Lower leg skin (tissue), 3 donors: ENCODE measurements at regions not wholly inside any gene's neighbourhood (a gene's known extent, or its start where the extent isn't known, plus 50 kb on each side); places are given as distances from the start of the nearest gene placed in this dataset.

ENCODE experiments used
- POLR2A ChIP-seq, 2 donors: fragments of 450-650 bp; IDR thresholded peaks; one replicate each; pipeline ENCODE4 v1.6.1; 2016 to 2017; ENCODE audit warnings: antibody characterized with exemption in 2 of 2, mild to moderate bottlenecking in 1 of 2, moderate library complexity in 1 of 2
- TF ChIP-seq, protein P1 (sequence below), 3 donors: fragments of 450-650 bp; IDR thresholded peaks; one replicate each; pipeline ENCODE4 v1.5.1; 2016; ENCODE audit warnings: antibody characterized with exemption in 3 of 3, mild to moderate bottlenecking in 3 of 3, moderate library complexity in 2 of 3

DNA sequence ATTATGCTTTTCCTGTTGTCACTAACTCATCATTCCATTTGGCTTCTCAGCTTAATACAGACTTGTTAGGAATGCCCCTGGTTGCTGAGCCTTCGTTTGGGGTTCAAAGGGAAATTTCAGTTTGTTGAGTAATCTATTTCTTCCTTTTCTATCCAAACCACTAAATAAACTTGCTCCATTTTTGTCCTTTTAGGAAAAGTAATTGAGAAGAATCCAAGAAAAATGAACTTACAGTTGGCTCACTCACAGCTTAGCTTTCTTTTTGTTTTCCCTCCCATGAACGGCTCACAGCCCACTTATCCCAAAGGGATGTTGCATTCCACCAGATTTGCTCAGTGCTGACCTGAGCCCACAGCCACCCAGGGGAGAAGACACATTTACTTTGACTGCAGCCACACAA, 73.9 kb downstream of the SOX11 start:
- no peak for TF ChIP-seq POLR2A (IDR thresholded peaks at IDR 0.05)
- TF ChIP-seq, protein P1, sequence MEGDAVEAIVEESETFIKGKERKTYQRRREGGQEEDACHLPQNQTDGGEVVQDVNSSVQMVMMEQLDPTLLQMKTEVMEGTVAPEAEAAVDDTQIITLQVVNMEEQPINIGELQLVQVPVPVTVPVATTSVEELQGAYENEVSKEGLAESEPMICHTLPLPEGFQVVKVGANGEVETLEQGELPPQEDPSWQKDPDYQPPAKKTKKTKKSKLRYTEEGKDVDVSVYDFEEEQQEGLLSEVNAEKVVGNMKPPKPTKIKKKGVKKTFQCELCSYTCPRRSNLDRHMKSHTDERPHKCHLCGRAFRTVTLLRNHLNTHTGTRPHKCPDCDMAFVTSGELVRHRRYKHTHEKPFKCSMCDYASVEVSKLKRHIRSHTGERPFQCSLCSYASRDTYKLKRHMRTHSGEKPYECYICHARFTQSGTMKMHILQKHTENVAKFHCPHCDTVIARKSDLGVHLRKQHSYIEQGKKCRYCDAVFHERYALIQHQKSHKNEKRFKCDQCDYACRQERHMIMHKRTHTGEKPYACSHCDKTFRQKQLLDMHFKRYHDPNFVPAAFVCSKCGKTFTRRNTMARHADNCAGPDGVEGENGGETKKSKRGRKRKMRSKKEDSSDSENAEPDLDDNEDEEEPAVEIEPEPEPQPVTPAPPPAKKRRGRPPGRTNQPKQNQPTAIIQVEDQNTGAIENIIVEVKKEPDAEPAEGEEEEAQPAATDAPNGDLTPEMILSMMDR (IDR thresholded peaks at IDR 0.05): no peak
